H7 (cell line): ENCODE measurements at regions not wholly inside any gene's neighbourhood (a gene's known extent, or its start where the extent isn't known, plus 50 kb on each side); places are given as distances from the start of the nearest gene placed in this dataset.

Experiments
- DNase-seq: peaks from one replicate; pipeline ENCODE4 v3.0.0; 2012
- H3K27me3 ChIP-seq: 2 replicates; pipeline ENCODE4 v1.6.0; 2011; ENCODE audit warnings: mild to moderate bottlenecking, low read length; ENCODE audit not compliant: control insufficient read depth, insufficient read depth
- H3K36me3 ChIP-seq: replicated peaks from 2 replicates; pipeline ENCODE4 v1.5.1; 2011; ENCODE audit warnings: low read length; ENCODE audit not compliant: control insufficient read depth, insufficient read depth
- H3K4me3 ChIP-seq: 2 replicates; pipeline ENCODE4 v1.5.1; 2011; ENCODE audit warnings: low read depth, mild to moderate bottlenecking, control low read depth, low read length, moderate library complexity; ENCODE audit not compliant: insufficient read depth

- H3K4me3 ChIP-seq = no peak overlapping the region
- DNase-seq = no peak
- no peaks in the 10 kb centered on the region for H3K36me3 ChIP-seq
- no peaks in the 10 kb centered on the region for H3K27me3 ChIP-seq
Observed at GRCh38 chr13:87444135-87444534, 227.0 kb upstream of the SLITRK5 start.

GRCh38 chr13:87452281-87452680, 218.9 kb upstream of the SLITRK5 start:
- Histone ChIP-seq H3K4me3 (no peak overlapping the region), H3K27me3 (no peaks in the 10 kb centered on the region), H3K36me3 (no peaks in the 10 kb centered on the region)
- DNase-seq = no peak

- Histone ChIP-seq H3K27me3 (no peaks in the 10 kb centered on the region), H3K36me3 (no peaks in the 10 kb centered on the region), H3K4me3 (no peak overlapping the region)
- no peak for DNase-seq
Observed at GRCh38 chr13:87453244-87453643, 217.9 kb upstream of the SLITRK5 start.

GRCh38 chr13:87459419-87459818, 211.8 kb upstream of the SLITRK5 start:
- no peak for DNase-seq
- H3K4me3 ChIP-seq = no peak overlapping the region
- H3K36me3 ChIP-seq = no peaks in the 10 kb centered on the region
- H3K27me3 ChIP-seq = no peaks in the 10 kb centered on the region

GRCh38 chr13:87497426-87497825, 173.7 kb upstream of the SLITRK5 start:
- DNase-seq = no peak
- no peak overlapping the region for H3K4me3 ChIP-seq
- no peaks in the 10 kb centered on the region for H3K36me3 ChIP-seq
- no peaks in the 10 kb centered on the region for H3K27me3 ChIP-seq

- DNase-seq = no peak
- H3K36me3 ChIP-seq = no peaks in the 10 kb centered on the region
- H3K4me3 ChIP-seq = no peak overlapping the region
- H3K27me3 ChIP-seq = no peaks in the 10 kb centered on the region
Observed at GRCh38 chr13:87498681-87499080, 172.5 kb upstream of the SLITRK5 start.

GRCh38 chr13:87524775-87525174, 146.4 kb upstream of the SLITRK5 start:
- no peak for DNase-seq
- Histone ChIP-seq H3K36me3 (no peaks in the 10 kb centered on the region), H3K4me3 (no peak overlapping the region), H3K27me3 (no peaks in the 10 kb centered on the region)

GRCh38 chr13:87533776-87534175, 137.4 kb upstream of the SLITRK5 start:
- no peaks in the 10 kb centered on the region for H3K27me3 ChIP-seq
- H3K4me3 ChIP-seq = no peak overlapping the region
- no peaks in the 10 kb centered on the region for H3K36me3 ChIP-seq
- no peak for DNase-seq

- no peaks in the 10 kb centered on the region for H3K27me3 ChIP-seq
- no peak overlapping the region for H3K4me3 ChIP-seq
- DNase-seq = no peak
- no peaks in the 10 kb centered on the region for H3K36me3 ChIP-seq
Observed at GRCh38 chr13:87535911-87536310, 135.3 kb upstream of the SLITRK5 start.

- no peaks in the 10 kb centered on the region for H3K27me3 ChIP-seq
- H3K4me3 ChIP-seq = no peak overlapping the region
- no peaks in the 10 kb centered on the region for H3K36me3 ChIP-seq
- DNase-seq = no peak
Observed at GRCh38 chr13:87536499-87536898, 134.7 kb upstream of the SLITRK5 start.

- Histone ChIP-seq H3K4me3 (no peak overlapping the region), H3K36me3 (no peaks in the 10 kb centered on the region)
- DNase-seq = no peak
Observed at GRCh38 chr13:87536899-87537298, 134.3 kb upstream of the SLITRK5 start.

GRCh38 chr13:87537951-87538350, 133.2 kb upstream of the SLITRK5 start:
- Histone ChIP-seq H3K27me3 (no peaks in the 10 kb centered on the region), H3K4me3 (no peak overlapping the region), H3K36me3 (no peaks in the 10 kb centered on the region)
- no peak for DNase-seq

More at GRCh38 chr13:87536899-87537298, 134.3 kb upstream of the SLITRK5 start:
- H3K27me3 ChIP-seq = no peaks in the 10 kb centered on the region

GRCh38 chr13:87538366-87539052, 132.7 kb upstream of the SLITRK5 start:
- H3K36me3 ChIP-seq = no peaks in the 10 kb centered on the region
- H3K4me3 ChIP-seq = no peak overlapping the region
- no peaks in the 10 kb centered on the region for H3K27me3 ChIP-seq
- no peak for DNase-seq

- no peak for DNase-seq
- H3K36me3 ChIP-seq = no peaks in the 10 kb centered on the region
- H3K27me3 ChIP-seq = no peaks in the 10 kb centered on the region
- no peak overlapping the region for H3K4me3 ChIP-seq
Observed at GRCh38 chr13:87553142-87553541, 118.0 kb upstream of the SLITRK5 start.

GRCh38 chr13:87554045-87554444, 117.1 kb upstream of the SLITRK5 start:
- no peak for DNase-seq
- Histone ChIP-seq H3K36me3 (no peaks in the 10 kb centered on the region), H3K4me3 (no peak overlapping the region), H3K27me3 (no peaks in the 10 kb centered on the region)

- Histone ChIP-seq H3K27me3 (no peaks in the 10 kb centered on the region), H3K36me3 (no peaks in the 10 kb centered on the region)
Observed at GRCh38 chr13:87557788-87558187, 113.4 kb upstream of the SLITRK5 start.

More at GRCh38 chr13:87557788-87558187, 113.4 kb upstream of the SLITRK5 start:
- no peak overlapping the region for H3K4me3 ChIP-seq
- DNase-seq = no peak
